Lower leg skin (tissue), 3 donors: ENCODE measurements at regions not wholly inside any gene's neighbourhood (a gene's known extent, or its start where the extent isn't known, plus 50 kb on each side); places are given as distances from the start of the nearest gene placed in this dataset.

Experiments
- CTCF ChIP-seq, 3 donors: fragments of 450-650 bp; IDR thresholded peaks; one replicate each; pipeline ENCODE4 v1.5.1; 2016; ENCODE audit warnings: antibody characterized with exemption in 3 of 3, mild to moderate bottlenecking in 3 of 3, moderate library complexity in 2 of 3
- POLR2A ChIP-seq, 2 donors: fragments of 450-650 bp; IDR thresholded peaks; one replicate each; pipeline ENCODE4 v1.6.1; 2016 to 2017; ENCODE audit warnings: antibody characterized with exemption in 2 of 2, mild to moderate bottlenecking in 1 of 2, moderate library complexity in 1 of 2

GRCh38 chr6:1486387-1486786 is 97.0 kb downstream of the FOXF2 start:
- TF ChIP-seq POLR2A (IDR thresholded peaks at IDR 0.05) (no peak), CTCF (IDR thresholded peaks at IDR 0.05) (no peak)
